ENCODE measurements at regions not wholly inside any gene's neighbourhood (a gene's known extent, or its start where the extent isn't known, plus 50 kb on each side); places are given as distances from the start of the nearest gene placed in this dataset.

GRCh38 chr3:18675197-18675596, 250.1 kb upstream of the SATB1 start:
- Histone ChIP-seq H3K27me3 (replicated peaks; ENCODE audit: insufficient read depth) (no peaks in the 10 kb centered on the region), H3K4me1 (ENCODE audit: insufficient read depth) (no peaks in the 10 kb centered on the region), H3K27ac (no peak overlapping the region), H3K9me2 (ENCODE audit: insufficient read depth) (no peaks in the 10 kb centered on the region), H3K79me2 (ENCODE audit: insufficient read depth) (no peaks in the 10 kb centered on the region), H3K4me2 (ENCODE audit: unreplicated experiment) (no peak overlapping the region), H3K9me3 (ENCODE audit: low read depth) (no peaks in the 10 kb centered on the region), H3K36me3 (ENCODE audit: low read depth) (no peaks in the 10 kb centered on the region), H4K20me1 (ENCODE audit: insufficient read depth) (no peaks in the 10 kb centered on the region), H3F3A (ENCODE audit: insufficient read depth) (no peaks in the 10 kb centered on the region), H2AFZ (no peak overlapping the region), H3K9ac (no peak overlapping the region), H3K4me3 (no peak overlapping the region)
- in situ Hi-C loops (cut with MboI) = no loop called here
- TF ChIP-seq EZH2phosphoT487 (IDR thresholded peaks at IDR 0.05; ENCODE audit: insufficient read depth, low read depth) (no peak), EZH2 (IDR thresholded peaks at IDR 0.05; ENCODE audit: insufficient read depth, poor library complexity, severe bottlenecking) (no peak)
- DNase-seq = no peak

- Histone ChIP-seq H3K4me1 (ENCODE audit: insufficient read depth) (no peaks in the 10 kb centered on the region), H3K27me3 (replicated peaks; ENCODE audit: insufficient read depth) (no peaks in the 10 kb centered on the region), H4K20me1 (ENCODE audit: insufficient read depth) (no peaks in the 10 kb centered on the region), H3K79me2 (ENCODE audit: insufficient read depth) (no peaks in the 10 kb centered on the region), H3K27ac (no peak overlapping the region), H3K4me2 (ENCODE audit: unreplicated experiment) (no peak overlapping the region), H3K4me3 (no peak overlapping the region), H3K9me2 (ENCODE audit: insufficient read depth) (no peaks in the 10 kb centered on the region), H3K9me3 (ENCODE audit: low read depth) (no peaks in the 10 kb centered on the region), H3K36me3 (ENCODE audit: low read depth) (no peaks in the 10 kb centered on the region), H3K9ac (no peak overlapping the region), H2AFZ (no peak overlapping the region), H3F3A (ENCODE audit: insufficient read depth) (no peaks in the 10 kb centered on the region)
- WGBS, 2 experiments (ENCODE audit: low coverage in 1 of 2, low lambda C conversion rate in 2 of 2, missing lambda C conversion rate in 2 of 2) = 33 to 42% methylated on average over 3 of the region's 3 CpGs
- DNase-seq = no peak
- in situ Hi-C loops (cut with MboI) = no loop called here
- TF ChIP-seq EZH2 (IDR thresholded peaks at IDR 0.05; ENCODE audit: insufficient read depth, poor library complexity, severe bottlenecking) (no peak), EZH2phosphoT487 (IDR thresholded peaks at IDR 0.05; ENCODE audit: insufficient read depth, low read depth) (no peak)
Measured at GRCh38 chr3:18672561-18672960, 247.4 kb upstream of the SATB1 start.

- Histone ChIP-seq H3K4me2 (ENCODE audit: unreplicated experiment) (no peak overlapping the region), H3K9me2 (ENCODE audit: insufficient read depth) (no peaks in the 10 kb centered on the region), H3K27ac (no peak overlapping the region)
Measured at GRCh38 chr3:18670759-18671158, 245.6 kb upstream of the SATB1 start.

GRCh38 chr3:18669374-18669773, 244.2 kb upstream of the SATB1 start:
- 65 to 67% methylated on average over 1 of the region's 1 CpG for WGBS, 2 experiments (ENCODE audit: low coverage in 1 of 2, low lambda C conversion rate in 2 of 2, missing lambda C conversion rate in 2 of 2)
- no peak overlapping the region for H3K4me2 ChIP-seq (ENCODE audit: unreplicated experiment)
- no peaks in the 10 kb centered on the region for H3F3A ChIP-seq (ENCODE audit: insufficient read depth)
- no peaks in the 10 kb centered on the region for H3K9me3 ChIP-seq (ENCODE audit: low read depth)
- TF ChIP-seq EZH2 (IDR thresholded peaks at IDR 0.05; ENCODE audit: insufficient read depth, poor library complexity, severe bottlenecking) (no peak), EZH2phosphoT487 (IDR thresholded peaks at IDR 0.05; ENCODE audit: insufficient read depth, low read depth) (no peak)
- DNase-seq = no peak
- H3K9me2 ChIP-seq (ENCODE audit: insufficient read depth) = no peaks in the 10 kb centered on the region
- H3K36me3 ChIP-seq (ENCODE audit: low read depth) = no peaks in the 10 kb centered on the region
- in situ Hi-C loops (cut with MboI) = no loop called here
- no peaks in the 10 kb centered on the region for H3K79me2 ChIP-seq (ENCODE audit: insufficient read depth)
- no peak overlapping the region for H3K27ac ChIP-seq
- no peaks in the 10 kb centered on the region for H3K4me1 ChIP-seq (ENCODE audit: insufficient read depth)
- H3K4me3 ChIP-seq = no peak overlapping the region
- H3K27me3 ChIP-seq (replicated peaks; ENCODE audit: insufficient read depth) = no peaks in the 10 kb centered on the region
- no peaks in the 10 kb centered on the region for H4K20me1 ChIP-seq (ENCODE audit: insufficient read depth)
- no peak overlapping the region for H3K9ac ChIP-seq
- no peak overlapping the region for H2AFZ ChIP-seq

More at GRCh38 chr3:18670759-18671158, 245.6 kb upstream of the SATB1 start:
- Histone ChIP-seq H2AFZ (no peak overlapping the region), H3K79me2 (ENCODE audit: insufficient read depth) (no peaks in the 10 kb centered on the region), H3K27me3 (replicated peaks; ENCODE audit: insufficient read depth) (no peaks in the 10 kb centered on the region), H3K36me3 (ENCODE audit: low read depth) (no peaks in the 10 kb centered on the region), H3F3A (ENCODE audit: insufficient read depth) (no peaks in the 10 kb centered on the region), H3K9me3 (ENCODE audit: low read depth) (no peaks in the 10 kb centered on the region), H3K4me3 (no peak overlapping the region), H3K9ac (no peak overlapping the region), H3K4me1 (ENCODE audit: insufficient read depth) (no peaks in the 10 kb centered on the region), H4K20me1 (ENCODE audit: insufficient read depth) (no peaks in the 10 kb centered on the region)
- in situ Hi-C loops (cut with MboI) = no loop called here
- TF ChIP-seq EZH2 (IDR thresholded peaks at IDR 0.05; ENCODE audit: insufficient read depth, poor library complexity, severe bottlenecking) (no peak), EZH2phosphoT487 (IDR thresholded peaks at IDR 0.05; ENCODE audit: insufficient read depth, low read depth) (no peak)
- DNase-seq = no peak
- 31% methylated on average over 4 of the region's 4 CpGs for WGBS, 2 experiments (ENCODE audit: low coverage in 1 of 2, low lambda C conversion rate in 2 of 2, missing lambda C conversion rate in 2 of 2)

- Histone ChIP-seq H3K27ac (no peak overlapping the region), H4K20me1 (ENCODE audit: insufficient read depth) (no peaks in the 10 kb centered on the region), H2AFZ (no peak overlapping the region), H3K9me2 (ENCODE audit: insufficient read depth) (no peaks in the 10 kb centered on the region), H3K79me2 (ENCODE audit: insufficient read depth) (no peaks in the 10 kb centered on the region), H3K27me3 (replicated peaks; ENCODE audit: insufficient read depth) (no peaks in the 10 kb centered on the region), H3K4me3 (no peak overlapping the region), H3K36me3 (ENCODE audit: low read depth) (no peaks in the 10 kb centered on the region), H3K4me2 (ENCODE audit: unreplicated experiment) (no peak overlapping the region), H3K9me3 (ENCODE audit: low read depth) (no peaks in the 10 kb centered on the region), H3K4me1 (ENCODE audit: insufficient read depth) (no peaks in the 10 kb centered on the region), H3F3A (ENCODE audit: insufficient read depth) (no peaks in the 10 kb centered on the region), H3K9ac (no peak overlapping the region)
- in situ Hi-C loops (cut with MboI) = no loop called here
- WGBS, 2 experiments (ENCODE audit: low coverage in 1 of 2, low lambda C conversion rate in 2 of 2, missing lambda C conversion rate in 2 of 2) = 4 to 9% methylated on average over 4 of the region's 4 CpGs
- TF ChIP-seq EZH2phosphoT487 (IDR thresholded peaks at IDR 0.05; ENCODE audit: insufficient read depth, low read depth) = no peak
- no peak for TF ChIP-seq EZH2 (IDR thresholded peaks at IDR 0.05; ENCODE audit: insufficient read depth, poor library complexity, severe bottlenecking)
- no peak for DNase-seq
Measured at GRCh38 chr3:18667552-18667951, 242.4 kb upstream of the SATB1 start.

All from GM23248 (cell line).